HG02678 (cell line): ENCODE measurements at regions not wholly inside any gene's neighbourhood (a gene's known extent, or its start where the extent isn't known, plus 50 kb on each side); places are given as distances from the start of the nearest gene placed in this dataset.

Source experiments
- ATAC-seq: cut with Tn5 transposase; IDR thresholded peaks from one replicate; pipeline ENCODE4 v1.9.1; 2021; ENCODE audit warnings: mild to moderate bottlenecking, moderate library complexity; ENCODE audit not compliant: unreplicated experiment

DNA sequence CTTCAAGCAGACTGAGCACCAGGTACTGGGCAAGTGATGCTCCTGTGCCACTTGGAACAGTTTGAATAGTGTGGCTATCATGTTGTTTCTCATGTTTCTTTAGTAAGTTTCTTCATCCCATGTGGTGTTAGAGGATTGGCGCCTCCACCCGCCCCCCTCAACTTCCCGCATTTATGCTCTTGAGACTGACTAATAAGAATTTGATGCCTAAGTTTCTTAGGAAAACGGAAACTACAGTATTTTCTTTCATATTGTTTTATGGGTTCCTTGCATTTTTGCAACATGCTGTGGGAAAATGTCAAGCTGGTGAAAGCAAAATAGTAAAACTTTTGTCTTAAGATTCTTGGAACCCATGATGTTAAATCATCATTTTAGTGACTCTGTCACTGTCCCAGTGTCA lies 101.2 kb upstream of the SLC4A4 start:
- ATAC-seq = no peak

DNA sequence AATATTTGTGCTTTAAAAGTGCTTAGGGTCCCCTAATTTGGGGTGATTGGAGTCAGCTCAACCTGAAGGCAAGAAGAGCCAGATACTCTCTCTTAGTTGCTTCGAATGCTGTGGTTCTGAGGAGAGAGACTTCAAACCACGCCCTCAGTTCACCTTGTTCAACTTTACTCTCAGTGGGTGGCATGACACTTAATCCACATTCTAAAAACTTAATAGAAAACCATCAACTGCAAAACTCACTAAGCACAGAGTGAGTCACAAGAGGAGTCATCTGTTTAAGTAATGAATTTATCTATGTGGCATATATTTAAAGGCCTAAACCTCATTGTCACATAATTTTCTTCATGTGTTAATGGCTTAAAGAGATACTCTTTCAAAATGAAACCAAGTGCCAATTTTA lies 99.5 kb upstream of the SLC4A4 start:
- no peak for ATAC-seq

DNA sequence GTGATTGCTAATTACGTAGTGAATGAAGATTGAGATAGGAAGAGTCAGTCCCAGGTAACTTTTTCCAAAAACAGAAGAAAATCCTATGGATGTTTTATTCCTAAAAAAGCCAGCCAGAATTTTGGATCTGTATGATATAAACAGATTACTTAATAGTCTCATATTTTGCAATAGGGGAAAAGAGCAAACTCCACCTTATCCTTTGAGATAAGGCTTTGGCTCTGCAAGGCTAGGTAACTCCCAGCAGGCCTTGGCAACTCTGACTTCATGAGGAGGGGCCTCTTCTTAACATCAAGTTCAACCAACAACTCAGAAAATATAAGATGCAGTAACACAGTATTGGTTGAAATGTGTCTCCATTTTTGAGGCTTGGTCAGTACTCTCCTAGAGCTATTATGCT lies 98.7 kb upstream of the SLC4A4 start:
- no peak for ATAC-seq

DNA sequence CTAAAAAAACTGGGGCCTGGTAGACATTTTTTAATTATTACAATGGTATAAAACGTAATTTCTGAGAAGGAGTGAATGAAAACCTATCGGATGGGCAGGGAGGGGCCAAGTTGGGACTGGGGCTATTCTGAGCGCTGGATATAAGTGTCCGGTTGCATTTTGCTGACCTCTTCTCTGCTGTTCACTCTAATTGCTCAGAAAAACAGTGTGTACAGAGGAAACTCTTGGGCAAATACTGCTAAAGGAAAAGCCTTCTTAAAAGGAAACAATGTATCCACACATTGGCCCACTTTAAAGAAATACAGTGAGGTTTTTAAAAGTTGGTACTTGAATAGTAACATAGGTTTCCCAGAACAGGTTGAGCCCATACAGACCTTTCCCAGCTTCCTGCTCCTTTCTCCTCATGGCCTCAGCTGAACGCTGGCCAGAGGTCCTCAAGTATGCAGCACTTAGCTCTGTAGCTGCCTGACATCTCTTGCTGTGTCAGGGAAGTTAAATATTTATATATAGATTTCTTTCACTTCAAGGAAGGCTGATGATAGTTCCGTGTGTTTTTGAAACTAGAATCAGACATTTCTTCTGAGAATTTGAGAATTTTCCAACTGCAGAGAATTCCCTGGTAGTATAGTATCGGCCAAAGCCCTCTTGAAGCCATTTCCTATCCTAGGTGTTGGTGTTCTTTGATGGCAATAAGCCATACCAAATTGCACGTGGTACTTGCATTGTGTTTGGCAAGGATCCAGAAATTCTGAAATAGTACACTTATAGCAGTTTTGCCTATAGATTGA lies 97.1 kb upstream of the SLC4A4 start:
- no peak for ATAC-seq

DNA sequence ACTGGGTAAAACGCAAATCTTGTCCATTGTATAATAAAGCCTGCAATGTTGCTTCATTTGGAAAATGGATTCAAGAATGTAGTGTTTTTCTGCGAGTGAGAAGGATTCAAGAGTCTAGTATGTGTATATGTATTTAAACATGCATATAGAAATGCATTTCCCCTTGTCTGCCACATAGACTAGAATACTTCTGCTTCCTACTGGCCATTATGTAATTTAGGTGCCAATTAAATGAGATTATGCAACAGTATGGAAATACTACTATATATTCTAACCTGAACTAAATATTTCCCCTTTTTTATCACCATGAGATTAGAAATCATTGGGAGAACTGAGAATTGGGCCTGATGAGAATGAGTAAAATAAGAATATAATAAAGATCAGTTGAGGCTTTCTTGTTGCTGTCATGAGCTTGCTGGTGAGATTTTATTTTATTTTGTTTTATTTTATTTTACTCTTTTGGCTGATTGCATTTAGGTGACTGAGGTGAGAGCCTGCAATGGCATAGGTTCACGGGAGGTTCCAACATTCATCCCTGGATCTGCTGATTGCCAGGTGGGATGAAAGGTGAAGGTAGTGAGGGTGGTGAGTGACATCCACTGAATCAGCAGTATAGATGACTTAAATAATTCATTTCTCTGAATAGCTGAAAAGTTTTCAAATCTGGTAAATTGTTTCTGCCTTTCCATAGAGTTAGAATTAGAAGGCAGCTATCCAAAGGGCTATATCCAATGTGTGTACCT lies 95.6 kb upstream of the SLC4A4 start:
- no peak for ATAC-seq

DNA sequence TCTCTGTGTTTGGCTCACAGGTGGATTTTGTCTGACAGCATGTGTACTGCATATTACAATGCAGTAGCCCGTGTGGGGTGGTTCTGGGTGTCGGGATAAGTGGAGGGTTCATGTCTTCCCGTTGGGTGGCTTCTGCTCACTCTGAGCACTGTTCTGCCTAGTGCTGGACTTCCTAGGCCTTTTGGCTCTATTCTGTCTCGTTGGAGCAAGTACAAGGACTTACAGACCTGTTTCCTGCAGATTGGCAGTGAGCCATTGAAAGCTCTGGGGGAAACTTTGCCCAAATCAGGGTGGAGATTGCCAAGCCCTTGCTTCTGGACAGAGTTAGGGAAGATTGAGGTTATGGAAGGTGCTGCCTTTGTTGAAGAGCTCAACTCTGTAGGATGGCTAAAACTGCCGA lies 91.1 kb upstream of the SLC4A4 start:
- no peak for ATAC-seq

DNA sequence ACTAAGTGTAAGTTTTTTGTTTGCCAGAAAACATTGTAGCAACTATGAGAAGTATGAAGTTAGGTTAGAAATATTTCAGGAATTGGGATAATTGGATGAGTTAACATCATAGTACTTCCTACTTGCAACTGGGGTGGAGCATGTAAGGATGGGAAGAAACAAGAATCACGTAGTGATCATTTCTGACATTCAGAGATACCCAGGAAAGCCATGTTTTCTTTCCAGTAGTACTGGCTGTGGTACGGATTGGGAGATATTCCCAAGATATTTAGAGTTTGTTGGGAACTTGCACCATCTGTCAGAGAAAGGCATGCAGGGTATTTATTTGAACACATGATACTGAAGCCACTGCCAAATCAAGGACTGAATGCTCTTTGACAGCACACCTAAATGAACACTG lies 87.6 kb upstream of the SLC4A4 start:
- ATAC-seq = no peak

DNA sequence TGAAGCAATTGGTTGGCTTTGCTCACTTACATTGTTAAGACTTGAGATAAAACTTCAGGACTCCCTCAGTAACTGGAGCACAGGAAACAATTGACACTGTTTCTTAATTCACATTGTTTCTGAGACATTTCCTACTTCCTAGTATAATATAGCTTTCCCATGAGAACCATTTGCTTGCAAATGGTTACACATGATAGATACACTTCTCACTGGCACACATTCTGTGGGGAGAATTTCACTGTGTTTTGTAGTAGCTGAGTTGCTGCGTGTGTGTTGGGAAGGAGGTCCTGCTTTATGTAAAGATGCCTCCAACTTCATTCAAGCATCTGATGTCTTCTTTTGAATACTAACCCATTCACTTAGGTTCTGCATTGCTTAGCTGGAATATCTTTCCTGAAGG lies 85.3 kb upstream of the SLC4A4 start:
- ATAC-seq = no peak

DNA sequence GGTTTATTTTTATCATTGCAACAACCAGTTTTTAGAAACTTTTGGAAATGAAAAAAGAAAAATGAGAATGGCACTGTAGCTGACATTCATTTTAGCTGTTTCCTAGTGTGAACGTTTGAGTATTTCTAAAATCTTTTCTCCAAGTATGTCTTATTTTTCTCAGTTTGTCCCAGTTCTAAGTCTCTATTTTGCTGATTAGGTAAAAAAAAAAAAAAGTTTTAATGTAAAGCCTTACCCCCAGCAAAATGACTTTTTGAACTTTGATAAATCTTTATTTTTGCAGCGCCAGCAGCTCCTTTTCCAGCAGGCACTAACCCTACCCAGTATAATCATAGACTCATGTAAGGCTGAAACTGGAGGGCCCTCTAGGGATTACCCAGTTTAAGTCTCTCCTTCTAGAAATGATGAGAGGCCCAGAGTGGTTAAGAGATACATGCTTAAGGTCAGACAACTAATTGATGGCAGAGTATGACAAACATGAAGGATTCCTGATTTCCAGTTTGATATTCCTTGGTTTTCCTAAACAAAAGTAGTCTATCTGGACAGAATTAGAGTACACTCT lies 84.3 kb upstream of the SLC4A4 start:
- peak; percentile 47 for ATAC-seq

DNA sequence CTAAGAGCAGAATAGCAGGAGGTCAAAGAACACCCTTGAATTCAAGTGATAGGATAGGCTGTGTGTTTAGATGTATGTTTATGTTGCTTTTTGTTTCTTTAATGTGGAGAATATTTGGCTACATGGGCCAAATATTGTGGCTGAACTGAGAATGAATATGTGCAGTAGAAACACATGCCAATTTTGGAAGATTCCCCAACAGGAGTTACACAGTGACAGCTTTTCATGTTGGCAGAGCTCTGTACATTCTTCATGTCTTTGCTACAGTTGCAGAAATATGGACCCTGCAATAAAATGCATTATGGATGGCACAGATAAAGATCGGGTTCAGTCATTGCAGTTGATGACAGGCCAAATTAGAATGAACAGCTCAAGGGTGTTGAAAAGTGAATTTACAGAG lies 82.8 kb upstream of the SLC4A4 start:
- ATAC-seq = no peak

DNA sequence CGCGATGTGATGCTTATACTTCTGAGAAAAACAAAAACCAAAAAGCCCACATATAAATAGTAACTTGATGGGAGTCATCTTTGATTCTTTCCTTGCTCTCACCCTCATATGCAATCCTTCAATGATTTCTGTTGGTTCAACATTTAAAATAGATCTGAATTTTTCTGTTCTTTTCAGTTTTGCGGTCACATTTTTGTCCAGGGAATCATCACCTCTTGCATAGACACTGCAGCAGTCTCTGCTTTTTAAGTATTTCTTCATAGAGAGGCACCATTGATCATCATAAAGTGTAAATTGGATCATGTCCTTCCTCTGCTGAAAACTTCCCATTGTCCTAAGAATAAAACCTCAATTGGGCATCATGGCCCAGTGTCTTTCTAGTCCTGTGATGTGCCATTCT lies 81.1 kb upstream of the SLC4A4 start:
- no peak for ATAC-seq

DNA sequence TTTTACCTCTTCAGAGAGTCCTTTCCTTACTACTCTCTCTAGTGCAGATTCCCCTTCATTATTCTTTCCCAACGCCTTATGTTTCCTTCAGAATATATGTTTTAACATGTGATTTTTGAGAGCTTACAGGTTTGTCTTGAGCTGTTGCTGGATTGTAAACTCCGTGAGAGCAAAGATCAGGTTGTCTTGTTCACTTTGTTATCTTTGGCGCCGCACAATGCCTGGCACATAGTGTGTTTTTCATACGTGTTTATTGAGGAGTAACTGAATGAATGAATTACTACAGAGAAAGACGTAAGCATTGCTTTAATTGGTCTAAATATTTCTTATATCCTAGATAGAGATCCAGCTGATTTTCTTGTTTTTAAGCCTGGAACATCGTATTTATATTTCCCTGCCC lies 80.5 kb upstream of the SLC4A4 start:
- no peak for ATAC-seq

DNA sequence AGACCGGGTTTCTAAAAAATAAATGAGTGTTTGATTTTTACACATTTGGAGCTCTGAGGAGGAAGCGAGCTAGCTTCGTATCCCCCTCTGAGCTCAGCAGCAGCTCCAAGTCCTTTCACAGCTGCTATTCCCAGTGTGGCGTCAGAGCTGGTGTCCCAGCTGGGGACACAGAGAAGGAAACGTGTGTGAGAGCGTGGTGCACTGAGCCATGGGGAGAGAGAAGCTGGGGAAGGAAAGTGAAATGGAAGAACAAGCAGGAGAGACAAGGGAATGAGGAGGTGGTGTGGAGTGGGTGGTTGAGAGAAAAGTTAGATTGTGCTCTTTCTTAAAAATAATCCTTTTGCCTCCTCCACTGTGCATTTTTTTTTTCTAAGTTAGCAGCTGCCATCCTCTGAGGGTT lies 79.5 kb upstream of the SLC4A4 start:
- ATAC-seq = no peak

DNA sequence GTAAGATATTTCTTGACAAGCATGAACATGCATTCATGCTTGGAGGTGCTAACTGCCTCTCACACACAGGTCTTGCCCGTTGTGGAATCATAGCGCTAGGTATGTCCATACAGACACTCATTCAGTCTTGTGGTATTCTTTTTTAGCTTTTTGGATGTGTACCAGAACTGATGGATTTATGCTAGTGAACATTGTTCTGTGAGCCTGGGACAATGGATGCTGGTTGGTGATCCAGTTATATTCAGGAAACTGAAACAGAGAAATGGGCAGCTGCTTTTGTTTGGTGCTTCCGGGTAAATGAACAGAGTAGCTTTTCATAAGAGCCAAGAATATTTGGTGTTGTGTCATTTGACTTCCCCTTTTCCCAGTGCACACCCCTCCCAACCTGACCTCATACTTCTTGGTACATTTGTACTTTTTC lies 78.9 kb upstream of the SLC4A4 start:
- no peak for ATAC-seq

DNA sequence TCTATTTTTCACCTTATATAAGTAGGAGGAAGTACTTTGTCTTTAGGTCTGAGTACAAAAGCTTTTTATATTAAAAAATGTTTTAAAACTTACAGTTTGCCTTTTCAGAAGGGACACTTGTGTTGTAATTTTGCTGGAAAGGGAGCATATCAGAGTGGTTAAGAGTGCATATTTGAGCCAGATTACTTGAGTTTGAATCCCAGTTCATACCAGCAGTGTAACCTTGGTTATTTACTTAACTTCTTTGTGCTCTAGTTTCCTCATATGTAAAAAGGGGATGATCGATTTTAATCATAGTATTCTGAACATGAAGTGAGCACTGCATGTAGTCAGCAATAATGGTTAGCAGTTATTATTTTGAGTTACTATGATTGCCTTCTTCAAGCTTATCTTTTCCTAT lies 78.3 kb upstream of the SLC4A4 start:
- ATAC-seq = no peak

DNA sequence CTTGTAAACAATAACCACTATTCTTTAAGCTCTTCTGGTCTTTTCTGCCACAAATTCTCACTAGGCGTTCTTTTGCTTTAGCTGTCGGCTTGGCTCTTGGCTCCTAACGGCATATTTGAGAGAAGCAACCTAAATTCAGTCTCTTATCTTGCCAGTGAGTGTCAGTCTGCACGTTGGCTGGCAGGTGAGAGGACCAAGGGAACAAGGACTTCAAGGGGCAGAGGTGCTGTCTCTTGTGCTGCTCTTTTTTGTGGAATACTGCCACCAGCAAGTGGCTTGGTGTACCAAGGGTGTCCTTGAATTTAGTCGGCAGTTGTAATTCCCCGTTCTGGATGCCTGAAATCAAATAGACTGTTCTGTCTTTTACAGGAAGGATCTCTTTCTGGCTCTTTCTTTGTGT lies 77.8 kb upstream of the SLC4A4 start:
- no peak for ATAC-seq

DNA sequence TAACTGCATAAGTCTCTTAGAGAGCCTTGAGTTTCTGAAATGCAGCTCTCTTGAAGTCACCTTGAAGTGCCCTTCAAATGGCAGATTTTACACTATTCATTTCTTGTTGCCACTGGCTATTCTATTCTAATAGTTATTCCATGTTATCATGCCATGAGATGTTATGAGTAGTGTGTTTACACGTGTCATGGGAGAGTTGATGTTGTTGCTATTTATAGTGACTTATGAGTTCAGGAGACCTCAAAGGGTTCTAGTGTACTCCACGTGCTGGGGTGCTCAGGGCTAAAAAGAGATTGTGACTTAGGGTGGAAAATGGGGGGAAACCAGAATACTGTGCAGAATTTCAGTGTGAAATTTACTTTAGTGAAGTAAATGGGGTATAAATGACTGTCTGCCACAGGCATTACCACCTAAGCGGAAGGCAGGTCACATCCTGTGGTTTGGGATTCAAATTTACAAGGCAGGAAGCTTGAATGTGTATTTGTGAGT lies 77.1 kb upstream of the SLC4A4 start:
- peak; percentile 30 for ATAC-seq

DNA sequence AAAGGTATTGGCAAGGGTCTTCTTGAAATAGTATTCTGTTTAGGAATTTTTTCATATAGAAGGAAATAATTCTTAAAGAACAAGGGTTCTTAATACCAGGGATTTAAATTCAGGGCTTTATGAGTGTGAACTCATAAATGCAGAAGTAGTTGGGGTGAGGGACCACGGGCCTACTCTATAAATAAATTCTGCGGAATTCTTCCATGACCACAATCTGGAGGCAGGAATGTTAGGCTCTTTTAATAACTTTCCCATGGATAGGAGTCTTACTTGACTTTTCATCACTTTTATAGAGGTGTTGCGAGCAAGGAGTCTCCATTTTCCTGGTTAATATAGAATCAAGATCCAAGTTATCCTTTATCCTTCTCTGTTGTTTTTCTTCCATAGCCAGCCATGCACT lies 76.7 kb upstream of the SLC4A4 start:
- no peak for ATAC-seq

DNA sequence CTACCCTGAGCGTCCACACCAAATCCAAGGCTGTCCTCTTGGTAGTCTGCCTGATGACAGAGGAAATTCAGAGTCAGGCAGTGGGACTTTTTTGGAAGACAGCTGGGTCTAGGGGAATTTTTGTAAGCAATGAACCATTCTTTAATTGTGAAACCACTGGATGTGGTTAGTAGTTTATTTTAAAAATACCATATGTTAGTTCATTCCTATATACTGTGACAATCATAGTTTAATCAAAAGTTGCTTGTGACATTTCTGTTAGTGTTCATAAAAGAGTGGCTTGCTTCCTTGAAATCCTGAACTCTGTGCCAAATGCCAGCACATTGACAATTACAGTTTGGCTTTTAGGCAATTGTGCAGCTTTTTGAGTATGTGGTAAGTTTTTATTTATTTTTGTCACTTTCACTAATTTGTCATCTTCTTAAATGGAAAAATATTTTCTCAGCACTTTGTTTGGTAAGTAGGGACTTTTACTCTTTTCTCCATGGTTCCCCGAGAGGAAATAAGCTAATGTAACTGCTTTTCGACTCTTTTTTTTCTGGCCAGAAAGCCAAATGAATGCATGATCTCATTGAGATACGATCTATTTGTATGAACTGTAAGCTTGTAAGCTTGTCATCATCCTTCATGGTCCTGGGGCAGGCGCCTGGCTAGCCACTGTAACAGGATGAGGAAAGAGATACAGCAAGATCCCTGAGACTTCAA lies 72.6 kb upstream of the SLC4A4 start:
- ATAC-seq = peak; percentile 49

DNA sequence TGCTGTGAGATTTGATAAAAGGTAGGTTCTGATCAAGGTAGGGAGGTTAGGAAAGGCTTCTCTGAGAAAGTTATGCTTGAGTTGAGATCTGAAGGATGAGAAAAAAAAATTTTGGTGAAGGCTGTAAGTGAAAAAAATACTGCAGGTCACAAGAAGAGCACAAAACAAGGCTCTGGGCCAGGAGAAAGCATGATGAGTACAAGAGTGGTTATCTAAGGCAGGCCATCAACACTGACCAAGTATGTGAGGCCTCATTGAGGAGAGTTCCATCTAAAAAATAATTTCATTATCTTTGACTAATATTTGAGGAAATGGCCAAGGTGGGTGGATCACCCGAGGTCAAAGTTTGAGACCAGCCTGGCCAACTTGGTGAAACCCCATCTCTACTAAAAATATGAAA lies 71.6 kb upstream of the SLC4A4 start:
- no peak for ATAC-seq

DNA sequence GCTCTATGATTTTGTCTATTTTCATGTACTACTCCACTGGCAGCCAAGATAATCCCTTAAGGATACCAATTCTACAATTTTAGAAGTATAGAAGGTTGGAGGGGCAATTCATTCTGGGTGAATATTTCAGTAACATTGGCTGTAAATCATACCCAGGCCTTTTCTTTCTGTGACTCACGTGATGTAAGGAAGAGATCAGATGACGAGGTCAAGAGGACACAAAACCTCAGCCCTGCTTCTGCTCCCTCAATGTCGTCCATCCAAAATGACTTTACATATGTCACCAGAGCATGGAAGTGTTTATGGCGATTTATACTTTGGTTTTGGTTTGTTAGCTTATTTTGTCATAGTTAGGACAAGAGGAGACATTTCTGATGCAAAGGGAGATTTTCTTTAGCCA lies 70.7 kb upstream of the SLC4A4 start:
- ATAC-seq = no peak
